ENCODE measurements at regions not wholly inside any gene's neighbourhood (a gene's known extent, or its start where the extent isn't known, plus 50 kb on each side); places are given as distances from the start of the nearest gene placed in this dataset.

- intact Hi-C loops (cut with micrococcal nuclease) = no loop called here
- Histone ChIP-seq H3K9me3 (replicated peaks; ENCODE audit: control insufficient read depth, insufficient read depth, low read depth, low read length) (no peaks in the 10 kb centered on the region), H3K9me1 (ENCODE audit: control insufficient read depth, insufficient read depth, low read length) (no peaks in the 10 kb centered on the region), H3K27ac (ENCODE audit: extremely low read depth, low read depth, low read length) (no peak overlapping the region), H3K9ac (ENCODE audit: insufficient read depth in 1 of 2, low read depth in 2 of 2, low read length in 2 of 2) (no peak overlapping the region), H3K4me2 (ENCODE audit: insufficient read depth, low read length) (no peak overlapping the region), H4K20me1 (replicated peaks; ENCODE audit: control insufficient read depth, insufficient read depth, low read length) (no peaks in the 10 kb centered on the region), H3K79me2 (ENCODE audit: control insufficient read depth, insufficient read depth, low read length) (no peaks in the 10 kb centered on the region), H3K27me3 (ENCODE audit: control insufficient read depth in 2 of 2, insufficient read depth in 2 of 2, low read length in 2 of 2) (no peaks in the 10 kb centered on the region; a peak in 1 of 5 replicates), H3K36me3 (ENCODE audit: control insufficient read depth, insufficient read depth, low read length) (no peaks in the 10 kb centered on the region), H3K4me1 (replicated peaks in 1 of 2; ENCODE audit: control insufficient read depth in 2 of 2, insufficient read depth in 2 of 2, low read length in 2 of 2) (no peaks in the 10 kb centered on the region), H3K4me3 (no peak overlapping the region), H2AFZ (ENCODE audit: low read depth, low read length) (no peak overlapping the region)
- ATAC-seq (no peak), DNase-seq (ENCODE audit: extremely low read depth in 1 of 4, low spot score in 3 of 4) (no peak), FAIRE-seq (no peak)
- 0% methylated on average over 2 of the region's 2 CpGs for WGBS (ENCODE audit: insufficient coverage, low coverage, missing lambda C conversion rate)
- BruUV-seq (replicated peaks) = no TSS peak
- POLR2A ChIA-PET = interaction anchor here (0.6 kb wide), 1 partner anchor 14 kb away, joined by 4 read pairs; no protein-coding TSS in a partner anchor
- CTCF ChIA-PET (ENCODE audit: low intra/inter-chr PET ratio) = no interaction called here
- TF ChIP-seq MTA1 (IDR thresholded peaks at IDR 0.05; ENCODE audit: borderline replicate concordance) (no peak), HDAC6 (IDR thresholded peaks at IDR 0.05; ENCODE audit: low read depth, low read length) (no peak), HDAC1 (IDR thresholded peaks at IDR 0.05) (no peak), RBM25 (IDR thresholded peaks at IDR 0.05; ENCODE audit: low read depth, low read length, severe bottlenecking) (no peak), BMI1 (IDR thresholded peaks at IDR 0.05; ENCODE audit: low read length) (no peak), NR1H2 (CRISPR knock-in tag; IDR thresholded peaks at IDR 0.05) (no peak), TCF15 (CRISPR knock-in tag; IDR thresholded peaks at IDR 0.05) (no peak)
- in situ Hi-C loops (cut with MboI) = no loop called here
These were observed 71.3 kb downstream of the RPE65 start for GRCh38 chr1:68378296-68379084.
